H1 (cell line): ENCODE measurements at regions not wholly inside any gene's neighbourhood (a gene's known extent, or its start where the extent isn't known, plus 50 kb on each side); places are given as distances from the start of the nearest gene placed in this dataset.

Source experiments
- CTCF ChIA-PET: fragments of 300-600 bp; sonication (Branson Sonifier 250); formaldehyde crosslinking; loops from one replicate; lab custom pipeline; 2021; ENCODE audit not compliant: partially characterized antibody; lab: Charles Lee
- POLR2A ChIA-PET: fragments of 300-600 bp; sonication (Branson Sonifier 250); formaldehyde crosslinking; loops from one replicate; lab custom pipeline; 2021; ENCODE audit warnings: inconsistent platforms; ENCODE audit not compliant: partially characterized antibody; lab: Charles Lee
- DNase-seq, 2 experiments: peaks; one replicate each; pipeline versions ENCODE4 v3.0.0 to v3.0.0-alpha.2; 2010 to 2022; ENCODE audit warnings: low spot score in 2 of 2, low read depth in 1 of 2, mixed read lengths in 1 of 2
- FAIRE-seq: peaks from 2 replicates; lab custom pipeline; 2011; peaks lifted over from hg19 to GRCh38; lab: Jason Lieb, UNC
- H2AFZ ChIP-seq: 2 replicates; pipeline ENCODE4 v1.8.1; 2012; ENCODE audit warnings: low read length, inconsistent platforms
- H2AK5ac ChIP-seq: 2 replicates; pipeline ENCODE4 v1.6.1; 2013; ENCODE audit warnings: low read depth, low read length
- H2BK120ac ChIP-seq: replicated peaks from 2 replicates; pipeline ENCODE3; 2013; ENCODE audit warnings: low read depth, low read length, inconsistent platforms
- H2BK12ac ChIP-seq: 2 replicates; pipeline ENCODE4 v1.6.1; 2013; ENCODE audit warnings: low read depth, low read length
- H2BK15ac ChIP-seq: 2 replicates; pipeline ENCODE4 v1.6.1; 2013; ENCODE audit warnings: low read length
- H2BK20ac ChIP-seq: 2 replicates; pipeline ENCODE4 v1.6.1; 2013; ENCODE audit warnings: low read length
- H2BK5ac ChIP-seq: 2 replicates; pipeline ENCODE4 v1.6.1; 2013; ENCODE audit warnings: low read depth, low read length
- H3K14ac ChIP-seq: 2 replicates; pipeline ENCODE4 v1.6.1; 2013; ENCODE audit warnings: inconsistent platforms; ENCODE audit not compliant: insufficient read length
- H3K18ac ChIP-seq: 2 replicates; pipeline ENCODE4 v1.6.1; 2013; ENCODE audit warnings: low read length; ENCODE audit errors: extremely low read depth
- H3K23ac ChIP-seq: 2 replicates; pipeline ENCODE4 v1.6.1; 2013; ENCODE audit warnings: inconsistent platforms; ENCODE audit not compliant: insufficient read length
- H3K23me2 ChIP-seq: 2 replicates; pipeline ENCODE4 v1.6.1; 2013; ENCODE audit warnings: low read depth, low read length
- H3K27ac ChIP-seq: 2 replicates; pipeline ENCODE4 v1.6.1; 2011; ENCODE audit warnings: low read depth, low read length, inconsistent platforms
- H3K27me3 ChIP-seq, 4 experiments: replicated peaks in 1 of 4; 1 replicate in 1 of 4; 2 replicates in 3 of 4; pipeline versions ENCODE4 v1.6.1 to v1.8.1; 2011 to 2013; ENCODE audit warnings: low read length in 3 of 4, mild to moderate bottlenecking in 3 of 4, inconsistent platforms in 2 of 4, mixed read lengths in 2 of 4, moderate library complexity in 1 of 4; ENCODE audit not compliant: control insufficient read depth in 3 of 4, insufficient read depth in 3 of 4; ENCODE audit errors: extremely low read depth in 1 of 4
- H3K36me3 ChIP-seq, 4 experiments: 2 replicates each; pipeline versions ENCODE4 v1.6.1 to v1.8.1; 2011 to 2013; ENCODE audit warnings: mild to moderate bottlenecking in 4 of 4, low read length in 3 of 4, moderate library complexity in 2 of 4, control low read depth in 1 of 4, inconsistent platforms in 1 of 4; ENCODE audit not compliant: insufficient read depth in 4 of 4, control insufficient read depth in 2 of 4
- H3K4ac ChIP-seq: replicated peaks from 2 replicates; pipeline ENCODE3; 2013; ENCODE audit warnings: low read length, low read depth, mixed read lengths, inconsistent platforms; ENCODE audit not compliant: insufficient read length
- H3K4me1 ChIP-seq, 4 experiments: replicated peaks in 1 of 4; 1 replicate in 1 of 4; 2 replicates in 3 of 4; pipeline versions ENCODE4 v1.6.1 to v1.8.1; 2011 to 2013; ENCODE audit warnings: low read length in 3 of 4, inconsistent platforms in 2 of 4, mixed read lengths in 1 of 4; ENCODE audit not compliant: insufficient read depth in 4 of 4, control insufficient read depth in 3 of 4
- H3K4me2 ChIP-seq, 2 experiments: 2 replicates each; pipeline versions ENCODE4 v1.6.1 to v1.8.1; 2011 to 2013; ENCODE audit warnings: low read depth in 2 of 2, low read length in 2 of 2, control low read depth in 1 of 2, inconsistent platforms in 1 of 2, mild to moderate bottlenecking in 1 of 2; ENCODE audit not compliant: insufficient read depth in 1 of 2
- H3K4me3 ChIP-seq, 4 experiments: fragments of 200-600, 300-600 bp in 1 of 4; sonication (generic), shearing (Covaris generic), sonication (Bioruptor Twin) in 1 of 4; 2 replicates each; pipeline versions ENCODE4 v1.5.1 to v1.8.1; 2011 to 2016; ENCODE audit warnings: low read length in 4 of 4, low read depth in 3 of 4, control low read depth in 2 of 4, inconsistent platforms in 2 of 4, mild to moderate bottlenecking in 2 of 4, mixed read lengths in 1 of 4, moderate library complexity in 1 of 4; ENCODE audit not compliant: insufficient read depth in 2 of 4; ENCODE audit errors: extremely low read depth in 1 of 4
- H3K56ac ChIP-seq: replicated peaks from 2 replicates; pipeline ENCODE3; 2013; ENCODE audit warnings: low read depth, mild to moderate bottlenecking, mixed read lengths, low read length, inconsistent platforms; ENCODE audit not compliant: insufficient read length
- H3K79me1 ChIP-seq: 2 replicates; pipeline ENCODE4 v1.6.1; 2013; ENCODE audit warnings: low read depth, low read length, control low read depth
- H3K79me2 ChIP-seq, 2 experiments: 2 replicates each; pipeline versions ENCODE4 v1.6.1 to v1.8.1; 2012 to 2013; ENCODE audit warnings: low read length in 2 of 2, mild to moderate bottlenecking in 2 of 2, inconsistent platforms in 1 of 2; ENCODE audit not compliant: insufficient read depth in 2 of 2, control insufficient read depth in 1 of 2
- H3K9ac ChIP-seq, 4 experiments: replicated peaks in 1 of 4; 1 replicate in 1 of 4; 2 replicates in 3 of 4; pipeline versions ENCODE4 v1.6.1 to v1.8.1; 2011 to 2013; ENCODE audit warnings: low read depth in 3 of 4, low read length in 3 of 4, control low read depth in 2 of 4, mild to moderate bottlenecking in 2 of 4, moderate library complexity in 2 of 4, inconsistent platforms in 1 of 4; ENCODE audit errors: extremely low read depth in 1 of 4
- H3K9me3 ChIP-seq, 2 experiments: 2 replicates each; pipeline versions ENCODE4 v1.6.1 to v1.8.1; 2012 to 2013; ENCODE audit warnings: mild to moderate bottlenecking in 2 of 2, moderate library complexity in 2 of 2, control low read depth in 1 of 2, inconsistent platforms in 1 of 2, low read depth in 1 of 2, low read length in 1 of 2, mixed read lengths in 1 of 2; ENCODE audit not compliant: insufficient read depth in 2 of 2
- H4K20me1 ChIP-seq, 2 experiments: replicated peaks in 1 of 2; 2 replicates each; pipeline versions ENCODE3 to v1.8.1; 2011 to 2013; ENCODE audit warnings: inconsistent platforms in 2 of 2, low read length in 2 of 2, mild to moderate bottlenecking in 1 of 2; ENCODE audit not compliant: insufficient read depth in 2 of 2, control insufficient read depth in 1 of 2
- H4K5ac ChIP-seq: 2 replicates; pipeline ENCODE4 v1.6.1; 2013; ENCODE audit warnings: low read length, low read depth, mixed read lengths, inconsistent platforms; ENCODE audit not compliant: insufficient read length
- H4K8ac ChIP-seq: 2 replicates; pipeline ENCODE4 v1.8.0; 2013; ENCODE audit warnings: mild to moderate bottlenecking, moderate library complexity, low read length, inconsistent platforms; ENCODE audit not compliant: insufficient read depth; ENCODE audit errors: extremely low read depth
- H4K91ac ChIP-seq: replicated peaks from 2 replicates; pipeline ENCODE3; 2013; ENCODE audit warnings: low read length, mixed read lengths, inconsistent platforms; ENCODE audit not compliant: insufficient read length
- FOSL1 ChIP-seq: IDR thresholded peaks from 2 replicates; pipeline ENCODE4 v1.6.1; 2011; ENCODE audit warnings: mild to moderate bottlenecking, low read depth, low read length, moderate library complexity; ENCODE audit not compliant: insufficient read depth
- KDM1A ChIP-seq: fragments of 200-600, 300-600 bp; sonication (generic); IDR thresholded peaks from 2 replicates; pipeline ENCODE4 v1.7.1; 2016; ENCODE audit warnings: mild to moderate bottlenecking, low read length, borderline replicate concordance
- POLR2A ChIP-seq, 2 experiments: IDR thresholded peaks; 1 replicate in 1 of 2; 2 replicates in 1 of 2; pipeline ENCODE4 v1.6.1; 2011; ENCODE audit warnings: low read depth in 2 of 2, low read length in 2 of 2, mild to moderate bottlenecking in 2 of 2; ENCODE audit errors: control extremely low read depth in 1 of 2
- RBBP5 ChIP-seq: IDR thresholded peaks from 2 replicates; pipeline ENCODE4 v1.7.1; 2012; ENCODE audit warnings: low read depth, mild to moderate bottlenecking, inconsistent platforms, low read length, moderate library complexity, borderline replicate concordance
- SIRT6 ChIP-seq: IDR thresholded peaks from one replicate; pipeline ENCODE4 v1.7.1; 2012; ENCODE audit warnings: low read length, inconsistent platforms
- SP1 ChIP-seq: IDR thresholded peaks from 2 replicates; pipeline ENCODE4 v1.6.1; 2011; ENCODE audit warnings: low read depth, low read length
- TBP ChIP-seq: IDR thresholded peaks from 2 replicates; pipeline ENCODE4 v1.6.1; 2011; ENCODE audit warnings: low read depth, low read length, improper control_type of control experiment
- WGBS, 2 experiments: shearing (Covaris generic) in 1 of 2; methylation state at CpG; one replicate each; pipeline versions ENCODE4 v1.1.6 to v1.1.7; 2013 to 2015; ENCODE audit warnings: low lambda C conversion rate in 2 of 2, mixed read lengths in 2 of 2, inconsistent platforms in 1 of 2, low coverage in 1 of 2, missing lambda C conversion rate in 1 of 2; ENCODE audit not compliant: insufficient replicate concordance in 2 of 2, insufficient coverage in 1 of 2, insufficient read length in 1 of 2; ENCODE audit errors: extremely low coverage in 1 of 2, missing lambda C conversion rate in 1 of 2; 5-methylcytosine and 5-hydroxymethylcytosine counted together
- TF ChIP-seq, protein P1 (sequence below): IDR thresholded peaks from 2 replicates; pipeline ENCODE4 v1.6.1; 2012; ENCODE audit warnings: low read length, inconsistent platforms

DNA sequence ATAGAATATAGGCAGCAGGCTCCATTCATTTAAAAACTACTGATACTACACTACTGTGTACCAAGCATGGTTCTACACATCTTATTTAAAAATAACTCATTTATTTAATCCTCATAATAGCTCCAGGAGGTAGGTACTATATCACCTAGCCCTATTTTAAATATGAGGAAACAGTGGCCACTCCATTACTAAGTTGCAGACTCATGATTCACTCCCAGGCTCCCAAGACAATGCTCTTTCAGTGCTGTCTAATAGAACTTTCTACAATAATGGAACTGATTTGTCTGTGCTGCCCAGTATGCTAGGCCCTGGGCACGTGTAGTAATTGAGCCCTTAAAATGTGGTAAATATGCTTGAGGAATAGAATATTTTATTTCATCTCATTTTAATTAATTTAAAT lies 357.1 kb downstream of the LTN1 start:
- WGBS, 2 experiments, result 80% methylated on average over 1 of the region's 1 CpG; no CpG with 5 or more reads in 1 of the 2 experiments
- no peak overlapping the region for H3K14ac ChIP-seq
- H3K23ac ChIP-seq, result no peak overlapping the region
- H3K36me3 ChIP-seq, result no peaks in the 10 kb centered on the region
- DNase-seq, result no peak
- ChIA-PET POLR2A (no interaction called here), CTCF (interaction anchor here (0.6 kb wide), 1 partner anchor 832 kb away, joined by 3 read pairs; no protein-coding TSS in a partner anchor)
- H3K9ac ChIP-seq, result no peak overlapping the region
- H3K4me2 ChIP-seq, result no peak overlapping the region
- no peak overlapping the region for H2BK5ac ChIP-seq
- H2AFZ ChIP-seq, result no peak overlapping the region
- no peaks in the 10 kb centered on the region for H3K27me3 ChIP-seq
- no peak for FAIRE-seq
- H2BK15ac ChIP-seq, result no peak overlapping the region
- H3K56ac ChIP-seq, result no peak overlapping the region
- H3K79me1 ChIP-seq, result no peaks in the 10 kb centered on the region
- no peaks in the 10 kb centered on the region for H3K9me3 ChIP-seq
- H3K4me3 ChIP-seq, result no peak overlapping the region
- H2BK20ac ChIP-seq, result no peak overlapping the region
- H2BK120ac ChIP-seq, result no peak overlapping the region
- H3K4me1 ChIP-seq, result peaks cover 0 to 3% (median 0%) of the 10 kb centered on the region in 4 experiments; a peak in 1 of 7 replicates
- no peak overlapping the region for H2AK5ac ChIP-seq
- H3K23me2 ChIP-seq, result no peaks in the 10 kb centered on the region
- H4K20me1 ChIP-seq, result no peaks in the 10 kb centered on the region
- H4K91ac ChIP-seq, result no peak overlapping the region
- no peak for TF ChIP-seq RBBP5
- TF ChIP-seq FOSL1, result no peak
- TF ChIP-seq SIRT6, result no peak
- TF ChIP-seq SP1, result no peak
- TF ChIP-seq POLR2A (IDR thresholded peaks at IDR 0.05; ENCODE audit: control extremely low read depth in 1 of 2, low read depth in 2 of 2, low read length in 2 of 2), result no peak
- TF ChIP-seq, protein P1, sequence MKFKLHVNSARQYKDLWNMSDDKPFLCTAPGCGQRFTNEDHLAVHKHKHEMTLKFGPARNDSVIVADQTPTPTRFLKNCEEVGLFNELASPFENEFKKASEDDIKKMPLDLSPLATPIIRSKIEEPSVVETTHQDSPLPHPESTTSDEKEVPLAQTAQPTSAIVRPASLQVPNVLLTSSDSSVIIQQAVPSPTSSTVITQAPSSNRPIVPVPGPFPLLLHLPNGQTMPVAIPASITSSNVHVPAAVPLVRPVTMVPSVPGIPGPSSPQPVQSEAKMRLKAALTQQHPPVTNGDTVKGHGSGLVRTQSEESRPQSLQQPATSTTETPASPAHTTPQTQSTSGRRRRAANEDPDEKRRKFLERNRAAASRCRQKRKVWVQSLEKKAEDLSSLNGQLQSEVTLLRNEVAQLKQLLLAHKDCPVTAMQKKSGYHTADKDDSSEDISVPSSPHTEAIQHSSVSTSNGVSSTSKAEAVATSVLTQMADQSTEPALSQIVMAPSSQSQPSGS, result no peak
- TF ChIP-seq KDM1A, result no peak
- TF ChIP-seq TBP, result no peak
- H3K18ac ChIP-seq, result no peak overlapping the region
- H4K5ac ChIP-seq, result no peak overlapping the region
- no peak overlapping the region for H2BK12ac ChIP-seq
- H3K27ac ChIP-seq, result no peak overlapping the region
- H3K4ac ChIP-seq, result no peak overlapping the region
- H4K8ac ChIP-seq, result no peak overlapping the region
- H3K79me2 ChIP-seq, result no peaks in the 10 kb centered on the region
